ENCODE measurements at regions not wholly inside any gene's neighbourhood (a gene's known extent, or its start where the extent isn't known, plus 50 kb on each side); places are given as distances from the start of the nearest gene placed in this dataset.

DNA sequence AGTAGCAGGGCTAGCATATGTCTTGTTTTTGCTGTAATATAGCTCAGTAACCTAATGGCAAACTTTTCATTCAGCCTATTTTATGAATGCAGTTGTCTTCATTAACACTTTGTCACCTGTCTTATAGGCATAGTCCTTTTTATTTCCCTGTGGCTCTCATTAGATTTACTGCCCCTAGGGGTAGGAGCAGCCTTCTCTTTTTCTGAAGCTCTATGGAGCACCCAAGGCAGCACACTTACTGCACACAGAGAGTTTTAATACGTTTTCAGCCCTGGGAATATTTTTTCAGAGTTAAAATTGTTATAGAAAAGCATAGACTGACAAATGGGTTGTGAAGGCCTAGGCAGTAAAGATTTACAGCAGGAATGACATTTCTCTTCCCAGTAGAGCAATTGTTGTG lies 406.8 kb downstream of the TMA16 start:
- H3K9me3 ChIP-seq: peaks cover 0 to 4% of the 10 kb centered on the region in 2 donors
- DNase-seq (no peak), ATAC-seq (no peak)
- TF ChIP-seq CTCF (IDR thresholded peaks at IDR 0.05): no peak
- intact Hi-C loops (cut with DNase I): no loop called here
- H3K4me1 ChIP-seq: no peaks in the 10 kb centered on the region
- H3K36me3 ChIP-seq: no peaks in the 10 kb centered on the region
- H3K27me3 ChIP-seq: no peaks in the 10 kb centered on the region
- H3K27ac ChIP-seq: no peak overlapping the region
- no peak overlapping the region for H3K4me3 ChIP-seq

DNA sequence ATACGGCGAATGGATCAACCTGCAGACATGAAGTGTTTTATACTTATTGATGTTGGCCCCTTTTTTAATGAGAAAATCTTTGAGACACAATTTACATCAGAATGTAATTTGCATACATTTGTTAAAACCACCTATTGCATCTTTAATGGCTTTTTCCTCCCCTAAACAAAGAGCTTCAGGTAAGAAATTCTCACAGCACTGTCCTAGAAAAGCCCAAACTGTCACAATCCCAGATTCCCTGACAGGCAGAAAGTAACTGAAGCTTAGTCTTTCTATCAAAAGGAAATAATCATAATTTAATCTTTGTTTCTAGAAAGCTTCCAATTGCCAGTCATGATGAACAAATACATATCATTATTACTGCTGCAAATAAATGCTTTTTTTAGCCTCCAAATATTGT lies 407.9 kb downstream of the TMA16 start:
- Histone ChIP-seq H3K4me3 (no peak overlapping the region), H3K27ac (no peak overlapping the region), H3K27me3 (no peaks in the 10 kb centered on the region), H3K4me1 (no peaks in the 10 kb centered on the region), H3K36me3 (no peaks in the 10 kb centered on the region), H3K9me3 (peaks cover 0 to 2% of the 10 kb centered on the region in 2 donors)
- DNase-seq (no peak), ATAC-seq (no peak)
- intact Hi-C loops (cut with DNase I): no loop called here
- TF ChIP-seq CTCF (IDR thresholded peaks at IDR 0.05): no peak

GRCh38 chr4:163911891-163912290 lies 417.4 kb downstream of the TMA16 start:
- no peak for TF ChIP-seq CTCF (IDR thresholded peaks at IDR 0.05)
- H3K27ac ChIP-seq: no peak overlapping the region
- intact Hi-C loops (cut with DNase I): no loop called here
- H3K27me3 ChIP-seq: no peaks in the 10 kb centered on the region
- no peak overlapping the region for H3K4me3 ChIP-seq
- H3K36me3 ChIP-seq: no peaks in the 10 kb centered on the region
- H3K9me3 ChIP-seq: no peaks in the 10 kb centered on the region
- ATAC-seq (no peak), DNase-seq (no peak)
- H3K4me1 ChIP-seq: no peaks in the 10 kb centered on the region

- ATAC-seq: no peak
- Histone ChIP-seq H3K27me3 (no peaks in the 10 kb centered on the region), H3K36me3 (no peaks in the 10 kb centered on the region), H3K4me1 (no peaks in the 10 kb centered on the region), H3K4me3 (no peak overlapping the region), H3K9me3 (no peaks in the 10 kb centered on the region), H3K27ac (no peak overlapping the region)
- no peak for DNase-seq
- no peak for TF ChIP-seq CTCF (IDR thresholded peaks at IDR 0.05)
- intact Hi-C loops (cut with DNase I): no loop called here
Observed at GRCh38 chr4:163913571-163913970, 419.1 kb downstream of the TMA16 start.

GRCh38 chr4:163915896-163916295 lies 421.4 kb downstream of the TMA16 start:
- H3K36me3 ChIP-seq: no peaks in the 10 kb centered on the region
- no peak overlapping the region for H3K4me3 ChIP-seq
- no peaks in the 10 kb centered on the region for H3K9me3 ChIP-seq
- no peak for ATAC-seq
- H3K4me1 ChIP-seq: no peaks in the 10 kb centered on the region
- no peaks in the 10 kb centered on the region for H3K27me3 ChIP-seq
- DNase-seq: no peak
- intact Hi-C loops (cut with DNase I): no loop called here
- H3K27ac ChIP-seq: no peak overlapping the region
- no peak for TF ChIP-seq CTCF (IDR thresholded peaks at IDR 0.05)

Data from left lung (tissue), 4 donors.